B cell (primary cell): ENCODE measurements at regions not wholly inside any gene's neighbourhood (a gene's known extent, or its start where the extent isn't known, plus 50 kb on each side); places are given as distances from the start of the nearest gene placed in this dataset.

Experiments used
- ATAC-seq: fragments of 200-7000 bp; cut with Tn5 transposase; one replicate; pipeline ENCODE4 v1.10.0; 2021; ENCODE audit warnings: low read depth, mild to moderate bottlenecking, moderate number of reproducible peaks, moderate library complexity
- CTCF ChIA-PET: fragments of 350-600 bp; sonication (Branson Sonifier 250); formaldehyde crosslinking; loops from one replicate; lab custom pipeline; 2021; ENCODE audit warnings: antibody characterized with exemption, inconsistent platforms; lab: Charles Lee
- POLR2A ChIA-PET: fragments of 350-600 bp; sonication (Branson Sonifier 250); formaldehyde crosslinking; loops from one replicate; lab custom pipeline; 2021; ENCODE audit warnings: antibody characterized with exemption; lab: Charles Lee
- DNase-seq: peaks from one replicate; pipeline ENCODE4 v3.0.0; 2013
- H2AFZ ChIP-seq: 2 replicates; pipeline ENCODE4 v1.6.1; 2012; ENCODE audit warnings: mild to moderate bottlenecking, low read depth, low read length; ENCODE audit not compliant: insufficient read depth, poor library complexity, severe bottlenecking
- H3K27ac ChIP-seq, 2 donors: 1 replicate in 1 of 2; 2 replicates in 1 of 2; pipeline ENCODE4 v1.5.1; 2012 to 2013; ENCODE audit warnings: low read length in 2 of 2, mild to moderate bottlenecking in 2 of 2, moderate library complexity in 1 of 2
- H3K27me3 ChIP-seq, 4 experiments: fragments of 200-600 bp in 1 of 4; sonication (generic) in 1 of 4; replicated peaks in 1 of 4; 1 replicate in 2 of 4; 2 replicates in 2 of 4; pipeline versions ENCODE4 v1.6.1 to v1.7.0; 2013 to 2016; ENCODE audit warnings: low read length in 3 of 4, mild to moderate bottlenecking in 2 of 4, mixed read lengths in 1 of 4, moderate library complexity in 1 of 4; ENCODE audit not compliant: insufficient read depth in 4 of 4, control insufficient read depth in 3 of 4; ENCODE audit errors: control extremely low read depth in 1 of 4
- H3K36me3 ChIP-seq, 2 experiments: replicated peaks in 1 of 2; 1 replicate in 1 of 2; 2 replicates in 1 of 2; pipeline versions ENCODE4 v1.6.1 to v1.7.1; 2013; ENCODE audit warnings: low read length in 1 of 2; ENCODE audit not compliant: insufficient read depth in 2 of 2, control insufficient read depth in 1 of 2; ENCODE audit errors: control extremely low read depth in 1 of 2, extremely low read depth in 1 of 2
- H3K4me1 ChIP-seq, 2 donors: fragments of 200-600 bp in 1 of 2; sonication (generic) in 1 of 2; 1 replicate in 1 of 2; 2 replicates in 1 of 2; pipeline versions ENCODE4 v1.5.1 to v1.6.1; 2013 to 2017; ENCODE audit warnings: low read length in 2 of 2; ENCODE audit not compliant: control insufficient read depth in 2 of 2, insufficient read depth in 2 of 2
- H3K4me2 ChIP-seq: replicated peaks from 2 replicates; pipeline ENCODE3; 2012; ENCODE audit warnings: mild to moderate bottlenecking, low read depth, low read length; ENCODE audit not compliant: poor library complexity, severe bottlenecking
- H3K4me3 ChIP-seq, 5 experiments: fragments of 200-600 bp in 1 of 5; sonication (generic) in 1 of 5; 1 replicate in 3 of 5; 2 replicates in 2 of 5; pipeline versions ENCODE4 v1.5.1 to v1.7.0; 2011 to 2016; ENCODE audit warnings: low read length in 4 of 5, mild to moderate bottlenecking in 4 of 5, low read depth in 2 of 5, control low read depth in 1 of 5, moderate library complexity in 1 of 5; ENCODE audit not compliant: insufficient read depth in 1 of 5; ENCODE audit errors: control extremely low read depth in 1 of 5, extremely low read depth in 1 of 5
- H3K79me2 ChIP-seq: fragments of 200-600 bp; sonication (generic); one replicate; pipeline ENCODE4 v1.6.0; 2016; ENCODE audit warnings: low read length; ENCODE audit not compliant: control insufficient read depth, insufficient read depth
- H3K9ac ChIP-seq: fragments of 200-600 bp; sonication (generic); 2 replicates; pipeline ENCODE4 v1.6.1; 2017; ENCODE audit warnings: mild to moderate bottlenecking, low read length, moderate library complexity
- H3K9me3 ChIP-seq, 3 donors: one replicate each; pipeline versions ENCODE4 v1.6.1 to v1.7.1; 2013; ENCODE audit warnings: low read length in 2 of 3; ENCODE audit not compliant: control insufficient read depth in 2 of 3, insufficient read depth in 1 of 3; ENCODE audit errors: control extremely low read depth in 1 of 3
- H4K20me1 ChIP-seq: 2 replicates; pipeline ENCODE4 v1.6.0; 2012; ENCODE audit warnings: mild to moderate bottlenecking, low read length; ENCODE audit not compliant: insufficient read depth, control insufficient read depth, poor library complexity, severe bottlenecking
- H3K27ac Mint-ChIP-seq: one replicate; pipeline ENCODE4 v1.8.0; 2021; ENCODE audit warnings: mixed read lengths
- H3K27me3 Mint-ChIP-seq: one replicate; pipeline ENCODE4 v1.8.0; 2021; ENCODE audit warnings: mixed read lengths
- H3K4me1 Mint-ChIP-seq: one replicate; pipeline ENCODE4 v1.8.0; 2021; ENCODE audit warnings: mixed read lengths
- H3K4me3 Mint-ChIP-seq: one replicate; pipeline ENCODE4 v1.8.0; 2021; ENCODE audit warnings: mixed read lengths
- H3K9me3 Mint-ChIP-seq: one replicate; pipeline ENCODE4 v1.8.0; 2022; ENCODE audit warnings: mixed read lengths; ENCODE audit not compliant: insufficient read depth
- EZH2 ChIP-seq: IDR thresholded peaks from 2 replicates; pipeline ENCODE4 v1.6.1; 2012; ENCODE audit warnings: borderline replicate concordance, low read depth, mild to moderate bottlenecking, moderate library complexity, low read length; ENCODE audit not compliant: insufficient read depth, poor library complexity, severe bottlenecking
- WGBS: methylation state at CpG from one replicate; pipeline ENCODE4 v1.1.5; 2013; ENCODE audit warnings: missing lambda C conversion rate; ENCODE audit not compliant: insufficient coverage; 5-methylcytosine and 5-hydroxymethylcytosine counted together
- intact Hi-C: fragments of 100-400 bp; cut with micrococcal nuclease; formaldehyde crosslinking; loops from one replicate; pipeline ENCODE4 v1.10.0; 2022
- TF ChIP-seq, protein P1 (sequence below): fragments of 200-600 bp; IDR thresholded peaks from one replicate; pipeline ENCODE4 v1.8.0; 2022; ENCODE audit warnings: antibody characterized with exemption, mild to moderate bottlenecking

DNA sequence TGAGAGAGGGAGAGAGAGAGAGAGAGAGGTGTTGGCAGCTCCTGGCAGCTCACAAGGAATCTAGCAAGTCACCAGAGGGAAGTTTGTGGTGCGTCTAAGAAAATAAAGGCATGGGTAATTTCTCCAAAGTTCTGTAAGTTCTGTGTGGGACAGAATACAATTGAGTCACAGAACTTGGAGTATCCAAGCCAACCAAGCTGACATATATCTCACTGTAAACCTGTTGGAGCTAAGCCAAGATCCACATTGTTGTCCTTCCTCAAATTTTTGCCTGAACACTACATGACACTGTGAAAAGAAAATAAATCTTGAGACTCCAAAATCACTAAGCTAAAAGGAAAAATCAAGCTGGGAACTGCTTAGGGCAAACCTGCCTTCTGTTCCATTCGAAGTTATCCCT is 436.7 kb downstream of the MEI4 start:
- ATAC-seq, result no peak
- no peak overlapping the region for H3K27ac Mint-ChIP-seq
- CTCF ChIA-PET, result no interaction called here
- no peak for DNase-seq
- no peak overlapping the region for H3K4me3 Mint-ChIP-seq
- H3K9ac ChIP-seq, result no peak overlapping the region
- WGBS, result 56% methylated on average over 1 of the region's 2 CpGs
- H3K4me1 Mint-ChIP-seq, result no peaks in the 10 kb centered on the region
- H3K9me3 ChIP-seq, result peaks cover 0 to 5% (median 0%) of the 10 kb centered on the region in 3 donors
- H3K36me3 ChIP-seq, result no peaks in the 10 kb centered on the region
- POLR2A ChIA-PET, result no interaction called here
- no peak overlapping the region for H3K4me2 ChIP-seq
- intact Hi-C loops, result no loop called here
- H3K27me3 ChIP-seq, result no peaks in the 10 kb centered on the region
- no peak overlapping the region for H3K27ac ChIP-seq
- H3K27me3 Mint-ChIP-seq, result no peaks in the 10 kb centered on the region
- no peak for TF ChIP-seq EZH2
- TF ChIP-seq, protein P1, sequence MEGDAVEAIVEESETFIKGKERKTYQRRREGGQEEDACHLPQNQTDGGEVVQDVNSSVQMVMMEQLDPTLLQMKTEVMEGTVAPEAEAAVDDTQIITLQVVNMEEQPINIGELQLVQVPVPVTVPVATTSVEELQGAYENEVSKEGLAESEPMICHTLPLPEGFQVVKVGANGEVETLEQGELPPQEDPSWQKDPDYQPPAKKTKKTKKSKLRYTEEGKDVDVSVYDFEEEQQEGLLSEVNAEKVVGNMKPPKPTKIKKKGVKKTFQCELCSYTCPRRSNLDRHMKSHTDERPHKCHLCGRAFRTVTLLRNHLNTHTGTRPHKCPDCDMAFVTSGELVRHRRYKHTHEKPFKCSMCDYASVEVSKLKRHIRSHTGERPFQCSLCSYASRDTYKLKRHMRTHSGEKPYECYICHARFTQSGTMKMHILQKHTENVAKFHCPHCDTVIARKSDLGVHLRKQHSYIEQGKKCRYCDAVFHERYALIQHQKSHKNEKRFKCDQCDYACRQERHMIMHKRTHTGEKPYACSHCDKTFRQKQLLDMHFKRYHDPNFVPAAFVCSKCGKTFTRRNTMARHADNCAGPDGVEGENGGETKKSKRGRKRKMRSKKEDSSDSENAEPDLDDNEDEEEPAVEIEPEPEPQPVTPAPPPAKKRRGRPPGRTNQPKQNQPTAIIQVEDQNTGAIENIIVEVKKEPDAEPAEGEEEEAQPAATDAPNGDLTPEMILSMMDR, result no peak
- H3K79me2 ChIP-seq, result no peaks in the 10 kb centered on the region
- no peaks in the 10 kb centered on the region for H4K20me1 ChIP-seq
- H2AFZ ChIP-seq, result no peak overlapping the region
- H3K4me1 ChIP-seq, result no peaks in the 10 kb centered on the region
- H3K4me3 ChIP-seq, result no peak overlapping the region
- H3K9me3 Mint-ChIP-seq, result peaks cover 6% of the 10 kb centered on the region

DNA sequence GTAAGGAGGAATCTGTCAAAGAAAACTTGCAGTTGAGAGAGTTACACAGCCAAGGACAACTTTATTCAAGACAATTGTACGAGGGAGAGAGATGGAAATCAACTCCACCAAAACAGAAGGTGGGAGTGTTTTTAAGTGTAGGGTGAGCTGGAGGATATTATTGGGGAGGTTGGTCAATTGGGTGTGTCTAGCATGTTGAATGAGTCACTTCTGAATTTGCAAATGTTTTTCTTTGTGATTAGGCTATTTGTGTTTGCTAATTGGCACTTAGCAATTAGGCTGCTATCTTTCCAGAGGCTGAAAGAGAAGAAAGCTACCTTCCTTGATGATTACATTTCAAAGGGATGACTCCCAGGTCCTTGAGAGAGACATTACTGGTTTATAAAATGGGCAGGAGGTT is 441.1 kb downstream of the MEI4 start:
- Histone ChIP-seq H3K36me3 (no peaks in the 10 kb centered on the region), H3K27ac (no peak overlapping the region), H3K4me1 (no peaks in the 10 kb centered on the region), H3K79me2 (no peaks in the 10 kb centered on the region), H3K9ac (no peak overlapping the region), H3K27me3 (no peaks in the 10 kb centered on the region), H2AFZ (no peak overlapping the region), H3K4me2 (no peak overlapping the region), H3K4me3 (no peak overlapping the region), H3K9me3 (no peaks in the 10 kb centered on the region), H4K20me1 (no peaks in the 10 kb centered on the region)
- ChIA-PET CTCF (no interaction called here), POLR2A (no interaction called here)
- H3K27me3 Mint-ChIP-seq, result no peaks in the 10 kb centered on the region
- no peak overlapping the region for H3K4me3 Mint-ChIP-seq
- intact Hi-C loops, result no loop called here
- H3K27ac Mint-ChIP-seq, result no peak overlapping the region
- ATAC-seq, result no peak
- H3K4me1 Mint-ChIP-seq, result no peaks in the 10 kb centered on the region
- no CpG with 5 or more reads among the region's 1 CpG for WGBS
- DNase-seq, result no peak
- no peak for TF ChIP-seq EZH2
- TF ChIP-seq, protein P1, result no peak
- H3K9me3 Mint-ChIP-seq, result peaks cover 5% of the 10 kb centered on the region
